Activated T-cell treated with anti-CD3 and anti-CD28 coated beads for 4 hours (primary cell): ENCODE measurements at regions not wholly inside any gene's neighbourhood (a gene's known extent, or its start where the extent isn't known, plus 50 kb on each side); places are given as distances from the start of the nearest gene placed in this dataset.

ENCODE experiments used
- DNase-seq: peaks from one replicate; pipeline ENCODE4 v3.0.0-alpha.2; 2020

GRCh38 chr21:35139382-35139715, 90.2 kb upstream of the RUNX1 start:
- DNase-seq: no peak

- DNase-seq: peak; percentile 57
Measured at GRCh38 chr21:35138665-35139381, 89.7 kb upstream of the RUNX1 start.

GRCh38 chr21:35136586-35137219, 87.6 kb upstream of the RUNX1 start:
- no peak for DNase-seq

GRCh38 chr21:35136106-35136505, 87.0 kb upstream of the RUNX1 start:
- DNase-seq: no peak

- DNase-seq: no peak
Measured at GRCh38 chr21:35135481-35135880, 86.4 kb upstream of the RUNX1 start.

GRCh38 chr21:35134309-35134708, 85.2 kb upstream of the RUNX1 start:
- no peak for DNase-seq

- no peak for DNase-seq
Measured at GRCh38 chr21:35128536-35128935, 79.4 kb upstream of the RUNX1 start.

GRCh38 chr21:35127851-35128250, 78.7 kb upstream of the RUNX1 start:
- no peak for DNase-seq

GRCh38 chr21:35127026-35127425, 77.9 kb upstream of the RUNX1 start:
- DNase-seq: no peak

- no peak for DNase-seq
Measured at GRCh38 chr21:35120631-35121180, 71.6 kb upstream of the RUNX1 start.

- DNase-seq: no peak
Measured at GRCh38 chr21:35119501-35120047, 70.5 kb upstream of the RUNX1 start.

- DNase-seq: no peak
Measured at GRCh38 chr21:35116777-35117176, 67.7 kb upstream of the RUNX1 start.

GRCh38 chr21:35113064-35113463, 64.0 kb upstream of the RUNX1 start:
- DNase-seq: no peak

GRCh38 chr21:35111321-35111930, 62.3 kb upstream of the RUNX1 start:
- no peak for DNase-seq

- DNase-seq: no peak
Measured at GRCh38 chr21:35108887-35109286, 59.8 kb upstream of the RUNX1 start.

GRCh38 chr21:35107520-35107919, 58.4 kb upstream of the RUNX1 start:
- DNase-seq: no peak

GRCh38 chr21:35106246-35106835, 57.2 kb upstream of the RUNX1 start:
- no peak for DNase-seq

GRCh38 chr21:35102488-35103371, 53.6 kb upstream of the RUNX1 start:
- DNase-seq: no peak

GRCh38 chr21:35100349-35100811, 51.3 kb upstream of the RUNX1 start:
- DNase-seq: no peak

GRCh38 chr21:35099310-35099709, 50.2 kb upstream of the RUNX1 start:
- DNase-seq: no peak
